GM23338 (cell line): ENCODE measurements at regions not wholly inside any gene's neighbourhood (a gene's known extent, or its start where the extent isn't known, plus 50 kb on each side); places are given as distances from the start of the nearest gene placed in this dataset.

Experiments
- ATAC-seq: fragments of 200-7000 bp; cut with Tn5 transposase; 3 replicates; pipeline ENCODE4 v1.9.1; 2020
- DNase-seq: peaks from one replicate; pipeline ENCODE4 v3.0.0-alpha.2; 2015; ENCODE audit warnings: low spot score
- H2AFZ ChIP-seq: fragments of 200-600 bp; sonication (generic); 2 replicates; pipeline ENCODE4 v1.8.0; 2016; ENCODE audit warnings: antibody characterized with exemption, mild to moderate bottlenecking, moderate library complexity
- H3F3A ChIP-seq: fragments of 200-600 bp; sonication (generic); replicated peaks from 2 replicates; pipeline ENCODE4 v1.8.0; 2017; ENCODE audit warnings: antibody characterized with exemption, mixed run types, low read depth
- H3K27ac ChIP-seq: fragments of 200-600 bp; sonication (generic); 2 replicates; pipeline ENCODE4 v1.6.1; 2016; ENCODE audit warnings: low read depth
- H3K27me3 ChIP-seq: fragments of 200-600 bp; sonication (generic); 2 replicates; pipeline ENCODE4 v1.8.0; 2016; ENCODE audit warnings: mild to moderate bottlenecking, mixed run types, moderate library complexity; ENCODE audit not compliant: insufficient read depth
- H3K36me3 ChIP-seq: fragments of 200-600 bp; sonication (generic); 2 replicates; pipeline ENCODE4 v1.8.0; 2016; ENCODE audit warnings: mild to moderate bottlenecking; ENCODE audit not compliant: insufficient read depth
- H3K4me1 ChIP-seq: fragments of 200-600 bp; sonication (generic); 2 replicates; pipeline ENCODE4 v1.8.0; 2016; ENCODE audit warnings: mild to moderate bottlenecking, moderate library complexity; ENCODE audit not compliant: insufficient read depth
- H3K4me2 ChIP-seq: fragments of 200-600 bp; sonication (generic); 2 replicates; pipeline ENCODE4 v1.7.1; 2017; ENCODE audit warnings: mixed run types
- H3K4me3 ChIP-seq: fragments of 200-600 bp; sonication (generic); 2 replicates; pipeline ENCODE4 v1.6.1; 2016; ENCODE audit warnings: mixed run types
- H3K79me2 ChIP-seq: fragments of 200-600 bp; sonication (generic); replicated peaks from 2 replicates; pipeline ENCODE4 v1.8.0; 2017; ENCODE audit warnings: mild to moderate bottlenecking; ENCODE audit not compliant: insufficient read depth
- H3K9me2 ChIP-seq: fragments of 200-600 bp; sonication (generic); 2 replicates; pipeline ENCODE4 v1.8.0; 2017; ENCODE audit not compliant: insufficient read depth
- H4K20me1 ChIP-seq: fragments of 200-600 bp; sonication (generic); replicated peaks from 2 replicates; pipeline ENCODE4 v1.8.0; 2017; ENCODE audit warnings: mild to moderate bottlenecking; ENCODE audit not compliant: insufficient read depth
- H3K27ac Mint-ChIP-seq: 2 replicates; pipeline ENCODE4 v1.8.0; 2020; ENCODE audit warnings: inconsistent platforms, mild to moderate bottlenecking, moderate library complexity, mixed read lengths
- H3K27me3 Mint-ChIP-seq: 3 replicates; pipeline ENCODE4 v1.8.0; 2022; ENCODE audit warnings: low read depth, mild to moderate bottlenecking, moderate library complexity, mixed read lengths, inconsistent platforms; ENCODE audit not compliant: insufficient read depth, poor library complexity
- H3K36me3 Mint-ChIP-seq: 3 replicates; pipeline ENCODE4 v1.8.0; 2021; ENCODE audit warnings: low read depth, mild to moderate bottlenecking, inconsistent platforms, moderate library complexity, mixed read lengths
- H3K4me1 Mint-ChIP-seq: 3 replicates; pipeline ENCODE4 v1.8.0; 2020; ENCODE audit warnings: mild to moderate bottlenecking, inconsistent platforms, mixed read lengths
- H3K4me3 Mint-ChIP-seq: 3 replicates; pipeline ENCODE4 v1.8.0; 2021; ENCODE audit warnings: moderate library complexity, mild to moderate bottlenecking, inconsistent platforms, mixed read lengths
- H3K9me3 Mint-ChIP-seq: 3 replicates; pipeline ENCODE4 v1.8.0; 2020; ENCODE audit warnings: moderate library complexity, mild to moderate bottlenecking, inconsistent platforms, mixed read lengths
- CREB1 ChIP-seq: fragments of 250-450 bp; sonication (Bioruptor Pico); IDR thresholded peaks from 2 replicates; pipeline ENCODE4 v1.5.0; 2020; ENCODE audit warnings: low read depth, mild to moderate bottlenecking, moderate library complexity
- ZNF114 ChIP-seq: fragments of 250-450 bp; sonication (Bioruptor Pico); IDR thresholded peaks from 2 replicates; pipeline ENCODE4 v1.5.0; 2020; ENCODE audit warnings: mild to moderate bottlenecking, moderate library complexity
- ZNF331 ChIP-seq: fragments of 250-450 bp; sonication (Bioruptor Pico); IDR thresholded peaks from 2 replicates; pipeline ENCODE4 v1.5.0; 2020; ENCODE audit warnings: low read depth, mild to moderate bottlenecking, moderate library complexity
- TF ChIP-seq, protein P1 (sequence below): fragments of 250-450 bp; sonication (Bioruptor Pico); IDR thresholded peaks from 2 replicates; pipeline ENCODE4 v1.5.0; 2020; ENCODE audit warnings: mild to moderate bottlenecking, moderate library complexity
- TF ChIP-seq, protein P2 (sequence below): IDR thresholded peaks from one replicate; pipeline ENCODE4 v1.6.1; 2018; ENCODE audit warnings: antibody characterized with exemption; ENCODE audit not compliant: unreplicated experiment

- H3K27me3 Mint-ChIP-seq, result peaks cover 2% of the 10 kb centered on the region
- no peaks in the 10 kb centered on the region for H3K4me1 Mint-ChIP-seq
- H3K27ac Mint-ChIP-seq, result no peak overlapping the region
- no peaks in the 10 kb centered on the region for H3K36me3 ChIP-seq
- H3K4me1 ChIP-seq, result no peaks in the 10 kb centered on the region
- H3K27me3 ChIP-seq, result no peaks in the 10 kb centered on the region
- no peaks in the 10 kb centered on the region for H4K20me1 ChIP-seq
- 0 out of 2 replicates have a peak overlapping the region, but pooled peaks have one; percentile 23 for H2AFZ ChIP-seq
- TF ChIP-seq ZNF114 (CRISPR knock-in tag) (no peak), CREB1 (CRISPR knock-in tag) (no peak), ZNF331 (CRISPR knock-in tag) (no peak)
- TF ChIP-seq, protein P1, sequence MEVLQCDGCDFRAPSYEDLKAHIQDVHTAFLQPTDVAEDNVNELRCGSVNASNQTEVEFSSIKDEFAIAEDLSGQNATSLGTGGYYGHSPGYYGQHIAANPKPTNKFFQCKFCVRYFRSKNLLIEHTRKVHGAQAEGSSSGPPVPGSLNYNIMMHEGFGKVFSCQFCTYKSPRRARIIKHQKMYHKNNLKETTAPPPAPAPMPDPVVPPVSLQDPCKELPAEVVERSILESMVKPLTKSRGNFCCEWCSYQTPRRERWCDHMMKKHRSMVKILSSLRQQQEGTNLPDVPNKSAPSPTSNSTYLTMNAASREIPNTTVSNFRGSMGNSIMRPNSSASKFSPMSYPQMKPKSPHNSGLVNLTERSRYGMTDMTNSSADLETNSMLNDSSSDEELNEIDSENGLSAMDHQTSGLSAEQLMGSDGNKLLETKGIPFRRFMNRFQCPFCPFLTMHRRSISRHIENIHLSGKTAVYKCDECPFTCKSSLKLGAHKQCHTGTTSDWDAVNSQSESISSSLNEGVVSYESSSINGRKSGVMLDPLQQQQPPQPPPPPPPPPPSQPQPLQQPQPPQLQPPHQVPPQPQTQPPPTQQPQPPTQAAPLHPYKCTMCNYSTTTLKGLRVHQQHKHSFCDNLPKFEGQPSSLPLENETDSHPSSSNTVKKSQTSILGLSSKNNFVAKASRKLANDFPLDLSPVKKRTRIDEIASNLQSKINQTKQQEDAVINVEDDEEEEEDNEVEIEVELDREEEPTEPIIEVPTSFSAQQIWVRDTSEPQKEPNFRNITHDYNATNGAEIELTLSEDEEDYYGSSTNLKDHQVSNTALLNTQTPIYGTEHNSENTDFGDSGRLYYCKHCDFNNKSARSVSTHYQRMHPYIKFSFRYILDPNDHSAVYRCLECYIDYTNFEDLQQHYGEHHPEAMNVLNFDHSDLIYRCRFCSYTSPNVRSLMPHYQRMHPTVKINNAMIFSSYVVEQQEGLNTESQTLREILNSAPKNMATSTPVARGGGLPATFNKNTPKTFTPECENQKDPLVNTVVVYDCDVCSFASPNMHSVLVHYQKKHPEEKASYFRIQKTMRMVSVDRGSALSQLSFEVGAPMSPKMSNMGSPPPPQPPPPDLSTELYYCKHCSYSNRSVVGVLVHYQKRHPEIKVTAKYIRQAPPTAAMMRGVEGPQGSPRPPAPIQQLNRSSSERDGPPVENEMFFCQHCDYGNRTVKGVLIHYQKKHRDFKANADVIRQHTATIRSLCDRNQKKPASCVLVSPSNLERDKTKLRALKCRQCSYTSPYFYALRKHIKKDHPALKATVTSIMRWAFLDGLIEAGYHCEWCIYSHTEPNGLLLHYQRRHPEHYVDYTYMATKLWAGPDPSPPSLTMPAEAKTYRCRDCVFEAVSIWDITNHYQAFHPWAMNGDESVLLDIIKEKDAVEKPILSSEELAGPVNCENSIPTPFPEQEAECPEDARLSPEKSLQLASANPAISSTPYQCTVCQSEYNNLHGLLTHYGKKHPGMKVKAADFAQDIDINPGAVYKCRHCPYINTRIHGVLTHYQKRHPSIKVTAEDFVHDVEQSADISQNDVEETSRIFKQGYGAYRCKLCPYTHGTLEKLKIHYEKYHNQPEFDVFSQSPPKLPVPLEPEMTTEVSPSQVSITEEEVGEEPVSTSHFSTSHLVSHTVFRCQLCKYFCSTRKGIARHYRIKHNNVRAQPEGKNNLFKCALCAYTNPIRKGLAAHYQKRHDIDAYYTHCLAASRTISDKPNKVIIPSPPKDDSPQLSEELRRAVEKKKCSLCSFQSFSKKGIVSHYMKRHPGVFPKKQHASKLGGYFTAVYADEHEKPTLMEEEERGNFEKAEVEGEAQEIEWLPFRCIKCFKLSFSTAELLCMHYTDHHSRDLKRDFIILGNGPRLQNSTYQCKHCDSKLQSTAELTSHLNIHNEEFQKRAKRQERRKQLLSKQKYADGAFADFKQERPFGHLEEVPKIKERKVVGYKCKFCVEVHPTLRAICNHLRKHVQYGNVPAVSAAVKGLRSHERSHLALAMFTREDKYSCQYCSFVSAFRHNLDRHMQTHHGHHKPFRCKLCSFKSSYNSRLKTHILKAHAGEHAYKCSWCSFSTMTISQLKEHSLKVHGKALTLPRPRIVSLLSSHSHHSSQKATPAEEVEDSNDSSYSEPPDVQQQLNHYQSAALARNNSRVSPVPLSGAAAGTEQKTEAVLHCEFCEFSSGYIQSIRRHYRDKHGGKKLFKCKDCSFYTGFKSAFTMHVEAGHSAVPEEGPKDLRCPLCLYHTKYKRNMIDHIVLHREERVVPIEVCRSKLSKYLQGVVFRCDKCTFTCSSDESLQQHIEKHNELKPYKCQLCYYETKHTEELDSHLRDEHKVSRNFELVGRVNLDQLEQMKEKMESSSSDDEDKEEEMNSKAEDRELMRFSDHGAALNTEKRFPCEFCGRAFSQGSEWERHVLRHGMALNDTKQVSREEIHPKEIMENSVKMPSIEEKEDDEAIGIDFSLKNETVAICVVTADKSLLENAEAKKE, result no peak
- H3K4me2 ChIP-seq, result no peak overlapping the region
- H3K9me2 ChIP-seq, result 0 out of 2 replicates have a peak, but pooled peaks cover 2% of the 10 kb centered on the region
- no peak for DNase-seq
- no peak overlapping the region for H3K4me3 ChIP-seq
- no peaks in the 10 kb centered on the region for H3K36me3 Mint-ChIP-seq
- no peaks in the 10 kb centered on the region for H3K79me2 ChIP-seq
- H3F3A ChIP-seq, result no peaks in the 10 kb centered on the region
- ATAC-seq, result no peak
- no peak overlapping the region for H3K4me3 Mint-ChIP-seq
- H3K9me3 Mint-ChIP-seq, result no peaks in the 10 kb centered on the region
- H3K27ac ChIP-seq, result no peak overlapping the region
Measured at GRCh38 chr15:96827981-96828380, 497.5 kb downstream of the NR2F2 start.

- H3K4me3 ChIP-seq, result no peak overlapping the region
- no peaks in the 10 kb centered on the region for H3K79me2 ChIP-seq
- Mint-ChIP-seq H3K36me3 (peaks cover 11% of the 10 kb centered on the region; the same call in 2 of the 3 replicates), H3K4me1 (no peaks in the 10 kb centered on the region), H3K4me3 (no peak overlapping the region), H3K27me3 (no peaks in the 10 kb centered on the region), H3K9me3 (peaks cover 17% of the 10 kb centered on the region; the same call in 2 of the 3 replicates), H3K27ac (no peak overlapping the region)
- H3K4me1 ChIP-seq, result no peaks in the 10 kb centered on the region
- no peaks in the 10 kb centered on the region for H3K27me3 ChIP-seq
- TF ChIP-seq, protein P2, sequence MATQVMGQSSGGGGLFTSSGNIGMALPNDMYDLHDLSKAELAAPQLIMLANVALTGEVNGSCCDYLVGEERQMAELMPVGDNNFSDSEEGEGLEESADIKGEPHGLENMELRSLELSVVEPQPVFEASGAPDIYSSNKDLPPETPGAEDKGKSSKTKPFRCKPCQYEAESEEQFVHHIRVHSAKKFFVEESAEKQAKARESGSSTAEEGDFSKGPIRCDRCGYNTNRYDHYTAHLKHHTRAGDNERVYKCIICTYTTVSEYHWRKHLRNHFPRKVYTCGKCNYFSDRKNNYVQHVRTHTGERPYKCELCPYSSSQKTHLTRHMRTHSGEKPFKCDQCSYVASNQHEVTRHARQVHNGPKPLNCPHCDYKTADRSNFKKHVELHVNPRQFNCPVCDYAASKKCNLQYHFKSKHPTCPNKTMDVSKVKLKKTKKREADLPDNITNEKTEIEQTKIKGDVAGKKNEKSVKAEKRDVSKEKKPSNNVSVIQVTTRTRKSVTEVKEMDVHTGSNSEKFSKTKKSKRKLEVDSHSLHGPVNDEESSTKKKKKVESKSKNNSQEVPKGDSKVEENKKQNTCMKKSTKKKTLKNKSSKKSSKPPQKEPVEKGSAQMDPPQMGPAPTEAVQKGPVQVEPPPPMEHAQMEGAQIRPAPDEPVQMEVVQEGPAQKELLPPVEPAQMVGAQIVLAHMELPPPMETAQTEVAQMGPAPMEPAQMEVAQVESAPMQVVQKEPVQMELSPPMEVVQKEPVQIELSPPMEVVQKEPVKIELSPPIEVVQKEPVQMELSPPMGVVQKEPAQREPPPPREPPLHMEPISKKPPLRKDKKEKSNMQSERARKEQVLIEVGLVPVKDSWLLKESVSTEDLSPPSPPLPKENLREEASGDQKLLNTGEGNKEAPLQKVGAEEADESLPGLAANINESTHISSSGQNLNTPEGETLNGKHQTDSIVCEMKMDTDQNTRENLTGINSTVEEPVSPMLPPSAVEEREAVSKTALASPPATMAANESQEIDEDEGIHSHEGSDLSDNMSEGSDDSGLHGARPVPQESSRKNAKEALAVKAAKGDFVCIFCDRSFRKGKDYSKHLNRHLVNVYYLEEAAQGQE, result no peak
- H3K36me3 ChIP-seq, result no peaks in the 10 kb centered on the region; the same call in 1 of the 2 replicates
- H3K4me2 ChIP-seq, result no peak overlapping the region
- H4K20me1 ChIP-seq, result no peaks in the 10 kb centered on the region
- no peak overlapping the region for H3K27ac ChIP-seq
- DNase-seq (no peak), ATAC-seq (no peak)
- no peaks in the 10 kb centered on the region for H3F3A ChIP-seq
- H2AFZ ChIP-seq, result no peak overlapping the region
- peaks cover 29% of the 10 kb centered on the region for H3K9me2 ChIP-seq
Measured at GRCh38 chr15:96837241-96837970, 506.9 kb downstream of the NR2F2 start.
